ACC112 (cell line): ENCODE measurements at regions not wholly inside any gene's neighbourhood (a gene's known extent, or its start where the extent isn't known, plus 50 kb on each side); places are given as distances from the start of the nearest gene placed in this dataset.

Source experiments
- H2AFZ ChIP-seq: fragments of 200-600 bp; sonication (generic); one replicate; pipeline ENCODE4 v1.6.0; 2017; ENCODE audit warnings: antibody characterized with exemption, low read length; ENCODE audit not compliant: unreplicated experiment
- H3K27ac ChIP-seq: fragments of 200-600 bp; sonication (generic); 2 replicates; pipeline ENCODE4 v1.5.1; 2014; ENCODE audit warnings: low read depth, mild to moderate bottlenecking, antibody characterized with exemption, low read length, moderate library complexity
- H3K27me3 ChIP-seq: fragments of 200-600 bp; sonication (generic); 2 replicates; pipeline ENCODE4 v1.6.1; 2014; ENCODE audit warnings: mild to moderate bottlenecking, antibody characterized with exemption, low read length, moderate library complexity, mixed read lengths; ENCODE audit not compliant: insufficient read depth
- H3K36me3 ChIP-seq: fragments of 200-600 bp; sonication (generic); 2 replicates; pipeline ENCODE4 v1.6.1; 2016; ENCODE audit warnings: mild to moderate bottlenecking, antibody characterized with exemption, low read length, moderate library complexity, mixed read lengths; ENCODE audit not compliant: insufficient read depth
- H3K4me1 ChIP-seq: fragments of 200-600 bp; sonication (generic); one replicate; pipeline ENCODE4 v1.6.1; 2016; ENCODE audit warnings: low read length, mixed read lengths; ENCODE audit not compliant: insufficient read depth, unreplicated experiment, control insufficient read depth
- H3K4me3 ChIP-seq: fragments of 200-600 bp; sonication (generic); 2 replicates; pipeline ENCODE4 v1.5.1; 2014; ENCODE audit warnings: mild to moderate bottlenecking, low read depth, low read length
- H3K79me2 ChIP-seq: fragments of 200-600 bp; sonication (generic); one replicate; pipeline ENCODE4 v1.6.0; 2016; ENCODE audit warnings: low read length; ENCODE audit not compliant: control insufficient read depth, unreplicated experiment, insufficient read depth

GRCh38 chr2:16262526-16263178 lies 322.3 kb downstream of the MYCN start:
- Histone ChIP-seq H2AFZ (no peak overlapping the region), H3K4me3 (no peak overlapping the region), H3K79me2 (no peaks in the 10 kb centered on the region), H3K27ac (no peak overlapping the region), H3K4me1 (no peaks in the 10 kb centered on the region), H3K27me3 (no peaks in the 10 kb centered on the region), H3K36me3 (no peaks in the 10 kb centered on the region)

GRCh38 chr2:16261791-16262190 lies 321.4 kb downstream of the MYCN start:
- no peaks in the 10 kb centered on the region for H3K4me1 ChIP-seq
- no peaks in the 10 kb centered on the region for H3K36me3 ChIP-seq
- no peak overlapping the region for H3K4me3 ChIP-seq
- H3K27me3 ChIP-seq = no peaks in the 10 kb centered on the region
- H3K27ac ChIP-seq = no peak overlapping the region
- H2AFZ ChIP-seq = no peak overlapping the region
- H3K79me2 ChIP-seq = no peaks in the 10 kb centered on the region

DNA sequence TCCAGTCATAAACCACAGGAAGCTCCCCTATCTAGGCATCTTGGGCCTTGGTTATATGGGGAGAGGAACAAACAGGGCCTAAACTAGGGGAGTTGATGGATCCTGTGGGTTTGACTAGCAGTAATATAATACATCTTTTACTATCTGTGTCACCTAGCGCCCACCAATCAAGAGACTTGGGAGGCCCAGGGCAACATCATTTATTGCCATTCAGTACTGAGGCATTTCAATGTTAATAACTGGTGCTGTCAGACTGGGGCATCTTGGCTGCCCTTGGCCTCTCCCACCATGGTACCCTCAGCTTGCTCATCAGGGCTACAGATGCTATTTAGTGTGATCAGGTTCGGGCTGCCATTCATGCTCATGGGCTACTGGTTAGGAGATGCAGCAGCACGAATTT lies 320.7 kb downstream of the MYCN start:
- Histone ChIP-seq H3K4me3 (no peak overlapping the region), H3K79me2 (no peaks in the 10 kb centered on the region), H3K36me3 (no peaks in the 10 kb centered on the region), H3K27me3 (no peaks in the 10 kb centered on the region), H2AFZ (no peak overlapping the region), H3K27ac (no peak overlapping the region), H3K4me1 (no peaks in the 10 kb centered on the region)

DNA sequence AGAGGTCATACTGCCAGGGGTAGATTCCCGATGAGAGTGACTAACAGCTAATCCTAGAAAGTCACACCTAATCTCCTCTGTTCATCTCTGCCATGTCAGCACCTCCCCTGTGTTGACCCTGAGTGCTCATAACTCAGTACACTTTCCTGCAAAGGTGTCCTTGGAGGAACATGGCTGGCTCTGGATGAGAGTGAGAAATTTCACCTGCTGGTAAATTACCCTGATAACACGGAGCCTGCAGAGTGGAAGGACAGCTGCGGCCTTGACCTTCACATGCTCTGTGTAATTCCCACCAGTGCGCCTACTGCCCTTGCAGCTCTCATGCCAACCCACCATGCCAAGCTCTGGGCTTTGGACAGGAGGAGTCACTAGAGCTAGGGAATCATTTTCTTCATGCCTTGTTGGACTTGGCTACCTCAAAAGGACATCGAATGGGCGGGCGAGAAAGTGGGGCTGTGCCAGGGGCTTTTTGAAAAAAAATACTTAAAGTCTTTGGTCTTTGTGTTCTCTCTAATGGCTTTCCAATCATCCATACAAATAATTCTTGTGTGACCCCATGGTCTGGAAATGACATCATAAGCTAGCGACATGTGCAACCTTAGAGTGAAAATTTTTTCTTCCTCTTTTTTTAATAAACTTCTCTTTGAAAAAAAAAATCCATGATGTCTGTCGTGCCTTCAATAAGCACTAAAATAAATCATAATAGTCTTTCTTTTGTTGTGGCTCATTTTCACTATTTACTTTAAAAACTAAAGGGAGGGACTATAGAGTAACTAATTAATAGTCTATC lies 319.9 kb downstream of the MYCN start:
- Histone ChIP-seq H2AFZ (no peak overlapping the region), H3K79me2 (no peaks in the 10 kb centered on the region), H3K36me3 (no peaks in the 10 kb centered on the region), H3K27ac (no peak overlapping the region), H3K27me3 (no peaks in the 10 kb centered on the region), H3K4me3 (no peak overlapping the region), H3K4me1 (no peaks in the 10 kb centered on the region)

DNA sequence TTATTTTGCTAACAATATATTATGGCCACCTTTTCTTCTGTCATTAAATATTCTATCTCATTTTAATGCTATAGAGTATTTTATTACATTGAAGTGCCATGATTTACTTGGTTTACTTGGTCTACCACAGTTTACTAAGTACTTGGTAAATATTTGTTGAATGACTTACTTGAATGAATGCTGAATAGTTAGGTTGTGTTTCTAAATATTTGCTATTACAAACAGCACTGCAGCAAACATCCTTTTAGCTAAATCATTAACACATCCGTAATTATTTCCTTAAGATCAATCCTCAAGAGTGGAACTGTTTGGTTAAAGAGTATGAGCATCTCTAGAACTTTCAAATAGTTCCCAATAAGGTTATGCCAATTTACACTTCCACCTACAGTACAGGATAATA lies 318.7 kb downstream of the MYCN start:
- Histone ChIP-seq H3K27me3 (no peaks in the 10 kb centered on the region), H2AFZ (no peak overlapping the region), H3K36me3 (no peaks in the 10 kb centered on the region), H3K79me2 (no peaks in the 10 kb centered on the region), H3K27ac (no peak overlapping the region), H3K4me1 (no peaks in the 10 kb centered on the region), H3K4me3 (no peak overlapping the region)

GRCh38 chr2:16258350-16258749 lies 318.0 kb downstream of the MYCN start:
- H3K4me3 ChIP-seq = no peak overlapping the region
- H3K27ac ChIP-seq = no peak overlapping the region
- no peaks in the 10 kb centered on the region for H3K4me1 ChIP-seq
- no peaks in the 10 kb centered on the region for H3K27me3 ChIP-seq
- H2AFZ ChIP-seq = no peak overlapping the region
- no peaks in the 10 kb centered on the region for H3K79me2 ChIP-seq
- H3K36me3 ChIP-seq = no peaks in the 10 kb centered on the region

DNA sequence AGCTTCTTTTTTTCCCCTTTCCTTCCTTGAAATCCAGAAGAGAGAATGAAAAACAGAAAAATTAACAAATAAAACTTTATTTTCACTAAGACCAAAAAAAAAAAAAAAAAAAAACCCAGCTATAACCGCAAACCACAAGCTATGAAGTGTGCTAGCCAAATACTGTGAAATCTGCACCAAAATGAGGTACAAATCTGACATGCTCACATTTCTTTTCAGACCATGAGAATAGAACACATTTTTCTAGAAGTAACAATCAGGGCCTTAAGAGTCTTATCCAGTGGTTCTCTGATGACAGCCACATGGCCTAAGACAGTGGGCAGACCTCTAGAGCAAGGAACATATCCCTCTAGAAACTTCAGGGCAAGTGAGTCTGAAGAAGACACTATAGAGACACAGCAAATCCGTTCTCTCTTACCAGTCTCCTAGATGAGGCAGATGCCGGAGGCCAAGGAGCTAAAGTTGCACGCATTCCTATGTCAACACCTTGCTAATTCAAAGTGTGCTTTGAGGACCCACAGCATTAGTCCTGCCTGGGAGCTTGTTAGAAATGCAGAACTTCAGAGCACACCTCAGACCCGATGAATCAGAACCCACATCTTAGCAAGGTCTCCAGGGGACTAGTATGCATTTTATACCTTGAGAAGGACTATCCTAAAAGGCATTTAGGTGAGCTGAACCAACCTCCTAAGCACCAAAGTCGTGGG lies 317.1 kb downstream of the MYCN start:
- Histone ChIP-seq H2AFZ (no peak overlapping the region), H3K27ac (no peak overlapping the region), H3K27me3 (no peaks in the 10 kb centered on the region), H3K4me1 (no peaks in the 10 kb centered on the region), H3K36me3 (no peaks in the 10 kb centered on the region), H3K79me2 (no peaks in the 10 kb centered on the region), H3K4me3 (no peak overlapping the region)

DNA sequence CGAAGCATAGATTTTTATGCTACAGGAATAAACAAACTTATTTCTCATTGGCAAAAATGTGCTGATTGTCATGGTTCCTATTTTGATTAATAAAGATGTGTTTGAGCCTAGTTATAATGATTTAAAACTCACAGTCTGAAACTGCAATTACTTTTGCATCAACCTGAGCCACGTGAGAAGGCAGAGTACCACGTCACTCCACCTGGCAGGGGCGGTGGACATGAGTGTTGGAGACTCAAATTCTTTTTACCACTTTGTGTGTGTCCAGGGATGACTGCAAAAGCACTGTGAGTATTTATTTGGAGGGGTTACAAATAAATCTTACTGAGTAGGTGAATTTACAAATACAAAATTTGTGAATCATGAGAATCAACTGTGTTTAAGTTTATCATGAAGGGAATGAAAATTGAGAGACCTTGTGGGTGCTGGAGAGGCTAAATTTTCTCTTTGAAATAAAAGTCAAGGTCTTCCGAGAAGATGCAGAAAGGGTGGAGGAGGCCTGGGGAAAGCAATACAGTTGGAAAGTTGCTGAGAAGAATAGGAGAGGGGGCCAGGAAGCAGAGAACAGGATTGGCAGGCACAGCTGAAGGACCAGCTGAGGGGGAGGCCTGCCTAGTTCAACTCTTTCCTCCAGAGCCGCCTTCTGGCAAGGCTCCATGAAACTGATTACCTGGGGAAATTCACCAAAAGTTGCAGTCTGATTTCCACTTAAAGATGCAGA lies 316.4 kb downstream of the MYCN start:
- Histone ChIP-seq H2AFZ (no peak overlapping the region), H3K36me3 (no peaks in the 10 kb centered on the region), H3K79me2 (no peaks in the 10 kb centered on the region), H3K27me3 (no peaks in the 10 kb centered on the region), H3K4me1 (no peaks in the 10 kb centered on the region), H3K4me3 (no peak overlapping the region), H3K27ac (no peak overlapping the region)

GRCh38 chr2:16255120-16255519 lies 314.8 kb downstream of the MYCN start:
- Histone ChIP-seq H3K79me2 (no peaks in the 10 kb centered on the region), H2AFZ (no peak overlapping the region), H3K27me3 (no peaks in the 10 kb centered on the region), H3K4me1 (no peaks in the 10 kb centered on the region), H3K36me3 (no peaks in the 10 kb centered on the region), H3K27ac (no peak overlapping the region), H3K4me3 (no peak overlapping the region)

DNA sequence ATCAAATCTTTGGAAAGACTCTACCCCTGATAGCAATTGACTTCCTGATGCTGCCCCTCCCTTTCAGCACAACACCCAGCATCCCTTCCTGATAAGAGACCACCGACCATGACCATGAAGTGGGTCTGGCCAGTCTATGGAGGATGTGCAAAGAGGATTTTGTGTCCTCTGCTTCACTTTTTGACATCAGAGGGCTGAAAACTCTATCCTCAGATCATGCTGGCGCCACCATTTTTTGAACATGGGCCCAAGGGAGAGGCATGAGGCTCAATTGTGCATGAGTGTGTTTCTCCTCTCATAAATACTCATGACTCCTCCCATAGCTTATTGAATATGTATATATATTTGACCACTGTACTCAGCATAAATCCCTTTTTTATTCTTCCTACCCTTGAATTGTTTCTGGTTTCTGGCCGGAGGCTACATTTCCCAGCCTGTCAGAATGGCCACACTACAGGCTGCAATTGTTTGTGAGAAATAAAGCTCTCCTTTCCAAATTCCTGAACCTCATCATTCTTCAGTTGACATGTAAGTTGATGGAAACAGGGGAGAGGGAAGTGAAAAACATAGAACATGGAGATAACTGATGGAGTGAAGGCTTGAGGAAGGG lies 314.1 kb downstream of the MYCN start:
- no peaks in the 10 kb centered on the region for H3K79me2 ChIP-seq
- H3K36me3 ChIP-seq = no peaks in the 10 kb centered on the region
- H3K4me3 ChIP-seq = no peak overlapping the region
- no peaks in the 10 kb centered on the region for H3K4me1 ChIP-seq
- no peak overlapping the region for H3K27ac ChIP-seq
- H2AFZ ChIP-seq = no peak overlapping the region
- no peaks in the 10 kb centered on the region for H3K27me3 ChIP-seq
